OCI-LY3 (cell line): ENCODE measurements at regions not wholly inside any gene's neighbourhood (a gene's known extent, or its start where the extent isn't known, plus 50 kb on each side); places are given as distances from the start of the nearest gene placed in this dataset.

Source experiments
- EZH2phosphoT487 ChIP-seq: fragments of 200-600 bp; shearing (Covaris generic); IDR thresholded peaks from 2 replicates; pipeline ENCODE4 v1.6.1; 2018; ENCODE audit warnings: antibody characterized with exemption, mixed run types, low read depth
- TF ChIP-seq, protein P1 (sequence below): fragments of 200-600, 300-600 bp; sonication (generic); IDR thresholded peaks from 2 replicates; pipeline ENCODE4 v1.5.1; 2014; ENCODE audit warnings: antibody characterized with exemption, low read length, low read depth

GRCh38 chr3:174430986-174431385 lies 428.1 kb upstream of the NAALADL2 start:
- TF ChIP-seq, protein P1, sequence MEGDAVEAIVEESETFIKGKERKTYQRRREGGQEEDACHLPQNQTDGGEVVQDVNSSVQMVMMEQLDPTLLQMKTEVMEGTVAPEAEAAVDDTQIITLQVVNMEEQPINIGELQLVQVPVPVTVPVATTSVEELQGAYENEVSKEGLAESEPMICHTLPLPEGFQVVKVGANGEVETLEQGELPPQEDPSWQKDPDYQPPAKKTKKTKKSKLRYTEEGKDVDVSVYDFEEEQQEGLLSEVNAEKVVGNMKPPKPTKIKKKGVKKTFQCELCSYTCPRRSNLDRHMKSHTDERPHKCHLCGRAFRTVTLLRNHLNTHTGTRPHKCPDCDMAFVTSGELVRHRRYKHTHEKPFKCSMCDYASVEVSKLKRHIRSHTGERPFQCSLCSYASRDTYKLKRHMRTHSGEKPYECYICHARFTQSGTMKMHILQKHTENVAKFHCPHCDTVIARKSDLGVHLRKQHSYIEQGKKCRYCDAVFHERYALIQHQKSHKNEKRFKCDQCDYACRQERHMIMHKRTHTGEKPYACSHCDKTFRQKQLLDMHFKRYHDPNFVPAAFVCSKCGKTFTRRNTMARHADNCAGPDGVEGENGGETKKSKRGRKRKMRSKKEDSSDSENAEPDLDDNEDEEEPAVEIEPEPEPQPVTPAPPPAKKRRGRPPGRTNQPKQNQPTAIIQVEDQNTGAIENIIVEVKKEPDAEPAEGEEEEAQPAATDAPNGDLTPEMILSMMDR, result no peak
- no peak for TF ChIP-seq EZH2phosphoT487
